Stimulated activated memory B cell treated with anti-CD40 and anti-IgM and Interleukin-4, amounts not matched to agents 10 μg/mL and 1 μg/mL and 100 μg/mL, for 72 hours (primary cell): ENCODE measurements at regions not wholly inside any gene's neighbourhood (a gene's known extent, or its start where the extent isn't known, plus 50 kb on each side); places are given as distances from the start of the nearest gene placed in this dataset.
"Not testable (repeated sequence)": the region's sequence is repeated elsewhere in the genome, so short reads cannot be mapped to it uniquely, and the experiment has no call there.

Experiments used
- ATAC-seq: fragments of 150-1000 bp; cut with Tn5 transposase; 2 replicates; pipeline ENCODE4 v1.10.0; 2021
- H3K27ac Mint-ChIP-seq: one replicate; pipeline ENCODE4 v1.8.0; 2022; ENCODE audit warnings: mild to moderate bottlenecking, mixed read lengths
- H3K27me3 Mint-ChIP-seq: one replicate; pipeline ENCODE4 v1.8.0; 2022; ENCODE audit warnings: mixed read lengths
- H3K36me3 Mint-ChIP-seq: one replicate; pipeline ENCODE4 v1.8.0; 2022; ENCODE audit warnings: mixed read lengths
- H3K4me1 Mint-ChIP-seq: one replicate; pipeline ENCODE4 v1.8.0; 2022; ENCODE audit warnings: mixed read lengths
- H3K4me3 Mint-ChIP-seq: one replicate; pipeline ENCODE4 v1.8.0; 2022; ENCODE audit warnings: mild to moderate bottlenecking, moderate library complexity, mixed read lengths
- H3K9me3 Mint-ChIP-seq: one replicate; pipeline ENCODE4 v1.8.0; 2022; ENCODE audit warnings: mixed read lengths

GRCh38 chr13:19362946-19363510 lies 181.4 kb upstream of the TUBA3C start:
- H3K27ac Mint-ChIP-seq, result no peak overlapping the region
- H3K4me3 Mint-ChIP-seq, result no peak overlapping the region
- no peaks in the 10 kb centered on the region for H3K4me1 Mint-ChIP-seq
- no peaks in the 10 kb centered on the region for H3K9me3 Mint-ChIP-seq
- H3K27me3 Mint-ChIP-seq, result no peaks in the 10 kb centered on the region
- H3K36me3 Mint-ChIP-seq, result no peaks in the 10 kb centered on the region
- ATAC-seq, result no peak

GRCh38 chr13:19359697-19360096 lies 178.1 kb upstream of the TUBA3C start:
- H3K9me3 Mint-ChIP-seq, H3K4me3 Mint-ChIP-seq, H3K27me3 Mint-ChIP-seq, H3K27ac Mint-ChIP-seq, H3K36me3 Mint-ChIP-seq, H3K4me1 Mint-ChIP-seq, ATAC-seq: not testable (repeated sequence)

GRCh38 chr13:19345916-19346422 lies 164.3 kb upstream of the TUBA3C start:
- Mint-ChIP-seq H3K36me3 (no peaks in the 10 kb centered on the region), H3K4me3 (no peak overlapping the region), H3K27ac (no peak overlapping the region), H3K4me1 (peaks cover 7% of the 10 kb centered on the region), H3K27me3 (peaks cover 27% of the 10 kb centered on the region), H3K9me3 (peaks cover 2% of the 10 kb centered on the region)
- ATAC-seq, result no peak

GRCh38 chr13:19345158-19345557 lies 163.5 kb upstream of the TUBA3C start:
- peak overlapping the region; percentile 69 for H3K27ac Mint-ChIP-seq
- H3K4me3 Mint-ChIP-seq, result peak overlapping the region; percentile 72
- peaks cover 27% of the 10 kb centered on the region for H3K27me3 Mint-ChIP-seq
- H3K36me3 Mint-ChIP-seq, result no peaks in the 10 kb centered on the region
- ATAC-seq, result peak; percentile 6
- peaks cover 7% of the 10 kb centered on the region for H3K4me1 Mint-ChIP-seq
- peaks cover 2% of the 10 kb centered on the region for H3K9me3 Mint-ChIP-seq

- H3K27me3 Mint-ChIP-seq, result peaks cover 27% of the 10 kb centered on the region
- H3K36me3 Mint-ChIP-seq, H3K9me3 Mint-ChIP-seq, H3K4me1 Mint-ChIP-seq: not testable (repeated sequence)
- peak; percentile 49 for ATAC-seq
- peak overlapping the region; percentile 69 for H3K27ac Mint-ChIP-seq
- H3K4me3 Mint-ChIP-seq, result peak overlapping the region; percentile 72
These were observed 163.0 kb upstream of the TUBA3C start for GRCh38 chr13:19344585-19345120.

GRCh38 chr13:19332378-19332777 lies 150.8 kb upstream of the TUBA3C start:
- Mint-ChIP-seq H3K4me1 (no peaks in the 10 kb centered on the region), H3K36me3 (no peaks in the 10 kb centered on the region), H3K27me3 (no peaks in the 10 kb centered on the region), H3K9me3 (no peaks in the 10 kb centered on the region), H3K4me3 (no peak overlapping the region), H3K27ac (no peak overlapping the region)
- ATAC-seq, result no peak

GRCh38 chr13:19329365-19329764 lies 147.7 kb upstream of the TUBA3C start:
- H3K36me3 Mint-ChIP-seq, result no peaks in the 10 kb centered on the region
- no peaks in the 10 kb centered on the region for H3K4me1 Mint-ChIP-seq
- no peak overlapping the region for H3K27ac Mint-ChIP-seq
- no peak overlapping the region for H3K4me3 Mint-ChIP-seq
- ATAC-seq, result no peak
- H3K27me3 Mint-ChIP-seq, result no peaks in the 10 kb centered on the region
- H3K9me3 Mint-ChIP-seq, result peaks cover 5% of the 10 kb centered on the region

GRCh38 chr13:19324325-19324724 lies 142.7 kb upstream of the TUBA3C start:
- H3K36me3 Mint-ChIP-seq, result no peaks in the 10 kb centered on the region
- no peak overlapping the region for H3K4me3 Mint-ChIP-seq
- H3K27ac Mint-ChIP-seq, result no peak overlapping the region
- H3K27me3 Mint-ChIP-seq, result no peaks in the 10 kb centered on the region
- H3K9me3 Mint-ChIP-seq, result peaks cover 10% of the 10 kb centered on the region
- H3K4me1 Mint-ChIP-seq, result no peaks in the 10 kb centered on the region
- ATAC-seq, result no peak

- Mint-ChIP-seq H3K4me1 (no peaks in the 10 kb centered on the region), H3K36me3 (no peaks in the 10 kb centered on the region), H3K27me3 (no peaks in the 10 kb centered on the region), H3K9me3 (peaks cover 10% of the 10 kb centered on the region), H3K4me3 (no peak overlapping the region), H3K27ac (no peak overlapping the region)
- no peak for ATAC-seq
These were observed 139.6 kb upstream of the TUBA3C start for GRCh38 chr13:19321222-19321621.

GRCh38 chr13:19305434-19305833 lies 123.8 kb upstream of the TUBA3C start:
- H3K27me3 Mint-ChIP-seq, result no peaks in the 10 kb centered on the region
- no peaks in the 10 kb centered on the region for H3K36me3 Mint-ChIP-seq

GRCh38 chr13:19289180-19289579 lies 107.6 kb upstream of the TUBA3C start:
- no peak overlapping the region for H3K27ac Mint-ChIP-seq
- ATAC-seq, result no peak
- no peaks in the 10 kb centered on the region for H3K4me1 Mint-ChIP-seq

More at GRCh38 chr13:19305434-19305833, 123.8 kb upstream of the TUBA3C start:
- peaks cover 3% of the 10 kb centered on the region for H3K9me3 Mint-ChIP-seq
- H3K27ac Mint-ChIP-seq, result no peak overlapping the region
- no peaks in the 10 kb centered on the region for H3K4me1 Mint-ChIP-seq
- no peak for ATAC-seq
- H3K4me3 Mint-ChIP-seq, result no peak overlapping the region

GRCh38 chr13:19283836-19284235 lies 102.2 kb upstream of the TUBA3C start:
- H3K27ac Mint-ChIP-seq, result no peak overlapping the region
- peaks cover 17% of the 10 kb centered on the region for H3K9me3 Mint-ChIP-seq
- no peak overlapping the region for H3K4me3 Mint-ChIP-seq
- no peaks in the 10 kb centered on the region for H3K27me3 Mint-ChIP-seq
- H3K36me3 Mint-ChIP-seq, result no peaks in the 10 kb centered on the region
- no peak for ATAC-seq
- H3K4me1 Mint-ChIP-seq, result no peaks in the 10 kb centered on the region

More at GRCh38 chr13:19289180-19289579, 107.6 kb upstream of the TUBA3C start:
- H3K9me3 Mint-ChIP-seq, result peaks cover 13% of the 10 kb centered on the region
- no peaks in the 10 kb centered on the region for H3K27me3 Mint-ChIP-seq
- H3K36me3 Mint-ChIP-seq, result no peaks in the 10 kb centered on the region
- no peak overlapping the region for H3K4me3 Mint-ChIP-seq

- ATAC-seq, result no peak
- H3K36me3 Mint-ChIP-seq, result no peaks in the 10 kb centered on the region
- H3K9me3 Mint-ChIP-seq, result no peaks in the 10 kb centered on the region
- H3K4me3 Mint-ChIP-seq, result no peak overlapping the region
- H3K27ac Mint-ChIP-seq, result no peak overlapping the region
- peaks cover 9% of the 10 kb centered on the region for H3K27me3 Mint-ChIP-seq
- no peaks in the 10 kb centered on the region for H3K4me1 Mint-ChIP-seq
These were observed 86.7 kb upstream of the TUBA3C start for GRCh38 chr13:19268331-19268730.

GRCh38 chr13:19267746-19268145 lies 86.1 kb upstream of the TUBA3C start:
- no peaks in the 10 kb centered on the region for H3K9me3 Mint-ChIP-seq
- no peak overlapping the region for H3K27ac Mint-ChIP-seq
- peaks cover 9% of the 10 kb centered on the region for H3K27me3 Mint-ChIP-seq
- ATAC-seq, result no peak
- H3K36me3 Mint-ChIP-seq, result no peaks in the 10 kb centered on the region
- H3K4me3 Mint-ChIP-seq, result no peak overlapping the region
- no peaks in the 10 kb centered on the region for H3K4me1 Mint-ChIP-seq

GRCh38 chr13:19266979-19267378 lies 85.4 kb upstream of the TUBA3C start:
- ATAC-seq, result no peak
- no peaks in the 10 kb centered on the region for H3K4me1 Mint-ChIP-seq
- no peak overlapping the region for H3K27ac Mint-ChIP-seq
- no peaks in the 10 kb centered on the region for H3K36me3 Mint-ChIP-seq
- H3K4me3 Mint-ChIP-seq, result no peak overlapping the region
- no peaks in the 10 kb centered on the region for H3K9me3 Mint-ChIP-seq
- peaks cover 9% of the 10 kb centered on the region for H3K27me3 Mint-ChIP-seq

- Mint-ChIP-seq H3K4me1 (no peaks in the 10 kb centered on the region), H3K4me3 (no peak overlapping the region), H3K27ac (no peak overlapping the region), H3K36me3 (no peaks in the 10 kb centered on the region), H3K9me3 (no peaks in the 10 kb centered on the region), H3K27me3 (peaks cover 9% of the 10 kb centered on the region)
- no peak for ATAC-seq
These were observed 83.1 kb upstream of the TUBA3C start for GRCh38 chr13:19264711-19265110.
